VCaP (cell line): ENCODE measurements at regions not wholly inside any gene's neighbourhood (a gene's known extent, or its start where the extent isn't known, plus 50 kb on each side); places are given as distances from the start of the nearest gene placed in this dataset.

Experiments
- H3K27ac ChIP-seq: fragments of 450-650 bp; 2 replicates; pipeline ENCODE4 v1.5.1; 2017
- TF ChIP-seq, protein P1 (sequence below): fragments of 450-650 bp; conservative IDR thresholded peaks from 2 replicates; pipeline ENCODE4 v1.5.1; 2017; ENCODE audit warnings: mild to moderate bottlenecking, moderate library complexity

DNA sequence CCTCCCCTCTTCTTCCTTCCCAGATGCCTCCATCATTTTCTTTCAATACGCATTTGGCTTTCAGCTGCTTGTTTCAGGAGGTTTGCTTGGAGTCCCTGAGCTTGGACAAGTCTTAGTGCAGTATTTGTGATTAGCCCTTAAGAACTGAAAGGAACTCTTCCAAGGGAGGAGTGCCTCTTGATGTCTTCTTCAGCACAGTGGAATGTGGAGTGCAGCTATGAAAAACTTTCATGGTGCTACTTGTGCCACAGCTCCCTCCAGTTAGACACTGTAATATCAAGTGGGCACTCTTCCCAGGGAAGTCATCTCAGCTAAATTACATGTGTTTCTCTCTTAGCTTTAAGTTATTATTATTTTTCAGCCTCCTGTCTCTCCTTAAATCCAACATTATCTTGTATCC lies 173.1 kb downstream of the NECTIN3 start:
- H3K27ac ChIP-seq = no peak overlapping the region
- TF ChIP-seq, protein P1, sequence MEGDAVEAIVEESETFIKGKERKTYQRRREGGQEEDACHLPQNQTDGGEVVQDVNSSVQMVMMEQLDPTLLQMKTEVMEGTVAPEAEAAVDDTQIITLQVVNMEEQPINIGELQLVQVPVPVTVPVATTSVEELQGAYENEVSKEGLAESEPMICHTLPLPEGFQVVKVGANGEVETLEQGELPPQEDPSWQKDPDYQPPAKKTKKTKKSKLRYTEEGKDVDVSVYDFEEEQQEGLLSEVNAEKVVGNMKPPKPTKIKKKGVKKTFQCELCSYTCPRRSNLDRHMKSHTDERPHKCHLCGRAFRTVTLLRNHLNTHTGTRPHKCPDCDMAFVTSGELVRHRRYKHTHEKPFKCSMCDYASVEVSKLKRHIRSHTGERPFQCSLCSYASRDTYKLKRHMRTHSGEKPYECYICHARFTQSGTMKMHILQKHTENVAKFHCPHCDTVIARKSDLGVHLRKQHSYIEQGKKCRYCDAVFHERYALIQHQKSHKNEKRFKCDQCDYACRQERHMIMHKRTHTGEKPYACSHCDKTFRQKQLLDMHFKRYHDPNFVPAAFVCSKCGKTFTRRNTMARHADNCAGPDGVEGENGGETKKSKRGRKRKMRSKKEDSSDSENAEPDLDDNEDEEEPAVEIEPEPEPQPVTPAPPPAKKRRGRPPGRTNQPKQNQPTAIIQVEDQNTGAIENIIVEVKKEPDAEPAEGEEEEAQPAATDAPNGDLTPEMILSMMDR = no peak

GRCh38 chr3:111246967-111247760 lies 175.5 kb downstream of the NECTIN3 start:
- TF ChIP-seq, protein P1 = no peak
- no peak overlapping the region for H3K27ac ChIP-seq

DNA sequence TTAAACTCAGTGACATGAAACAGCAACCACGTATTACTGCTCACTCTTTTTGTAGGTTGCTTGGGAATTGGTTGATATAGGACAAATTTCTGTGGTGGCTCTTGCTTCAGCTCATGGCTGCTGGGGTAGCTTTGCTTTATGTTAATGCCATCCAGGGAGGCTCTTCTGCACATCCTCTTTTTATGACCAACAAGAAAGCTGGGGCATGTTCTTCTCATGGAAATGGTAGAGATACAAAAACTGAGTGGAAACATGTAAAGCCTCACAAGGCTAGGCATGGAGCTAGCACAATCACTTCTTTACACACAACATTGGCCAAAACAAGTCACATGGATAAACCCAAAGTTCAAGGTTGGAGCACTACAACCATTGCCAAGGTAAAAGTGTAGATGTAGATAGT lies 176.8 kb downstream of the NECTIN3 start:
- TF ChIP-seq, protein P1 = no peak
- no peak overlapping the region for H3K27ac ChIP-seq

- H3K27ac ChIP-seq = no peak overlapping the region
- TF ChIP-seq, protein P1 = no peak
Measured at GRCh38 chr3:111249421-111249820, 177.8 kb downstream of the NECTIN3 start.

GRCh38 chr3:111252779-111253178 lies 181.2 kb downstream of the NECTIN3 start:
- no peak overlapping the region for H3K27ac ChIP-seq
- TF ChIP-seq, protein P1 = no peak

- H3K27ac ChIP-seq = no peak overlapping the region
- TF ChIP-seq, protein P1 = no peak
Measured at GRCh38 chr3:111253733-111254132, 182.1 kb downstream of the NECTIN3 start.

DNA sequence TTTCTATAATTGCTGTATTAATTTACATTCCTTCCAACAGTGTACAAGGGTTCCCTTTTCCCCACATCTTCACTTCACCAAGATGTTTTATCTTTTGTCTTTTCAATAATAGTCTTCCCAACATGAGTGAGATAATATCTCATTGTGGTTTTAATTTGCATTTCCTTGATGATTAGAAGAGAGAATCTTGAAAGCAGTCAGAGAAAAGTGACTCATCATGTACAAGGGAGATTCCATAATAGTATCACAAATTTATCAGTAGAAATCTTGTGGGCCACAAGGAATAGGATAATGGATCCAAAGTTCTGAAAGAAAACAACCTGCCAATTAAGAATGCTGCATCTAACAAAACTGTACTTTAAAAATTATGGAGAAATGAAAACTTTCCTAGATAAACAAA lies 189.3 kb downstream of the NECTIN3 start:
- TF ChIP-seq, protein P1 = no peak
- H3K27ac ChIP-seq = no peak overlapping the region
